ENCODE measurements at regions not wholly inside any gene's neighbourhood (a gene's known extent, or its start where the extent isn't known, plus 50 kb on each side); places are given as distances from the start of the nearest gene placed in this dataset.

- intact Hi-C loops (cut with DNase I) = no loop called here
- Histone ChIP-seq H3K36me3 (no peaks in the 10 kb centered on the region), H3K27ac (no peak overlapping the region), H3K9me3 (no peaks in the 10 kb centered on the region), H3K4me1 (replicated peaks) (no peaks in the 10 kb centered on the region), H3K4me3 (no peak overlapping the region), H3K27me3 (replicated peaks; ENCODE audit: insufficient read depth) (no peaks in the 10 kb centered on the region)
- DNase-seq (ENCODE audit: low spot score) = no peak
- WGBS = 78% methylated on average over 4 of the region's 4 CpGs
- TF ChIP-seq, protein P1, sequence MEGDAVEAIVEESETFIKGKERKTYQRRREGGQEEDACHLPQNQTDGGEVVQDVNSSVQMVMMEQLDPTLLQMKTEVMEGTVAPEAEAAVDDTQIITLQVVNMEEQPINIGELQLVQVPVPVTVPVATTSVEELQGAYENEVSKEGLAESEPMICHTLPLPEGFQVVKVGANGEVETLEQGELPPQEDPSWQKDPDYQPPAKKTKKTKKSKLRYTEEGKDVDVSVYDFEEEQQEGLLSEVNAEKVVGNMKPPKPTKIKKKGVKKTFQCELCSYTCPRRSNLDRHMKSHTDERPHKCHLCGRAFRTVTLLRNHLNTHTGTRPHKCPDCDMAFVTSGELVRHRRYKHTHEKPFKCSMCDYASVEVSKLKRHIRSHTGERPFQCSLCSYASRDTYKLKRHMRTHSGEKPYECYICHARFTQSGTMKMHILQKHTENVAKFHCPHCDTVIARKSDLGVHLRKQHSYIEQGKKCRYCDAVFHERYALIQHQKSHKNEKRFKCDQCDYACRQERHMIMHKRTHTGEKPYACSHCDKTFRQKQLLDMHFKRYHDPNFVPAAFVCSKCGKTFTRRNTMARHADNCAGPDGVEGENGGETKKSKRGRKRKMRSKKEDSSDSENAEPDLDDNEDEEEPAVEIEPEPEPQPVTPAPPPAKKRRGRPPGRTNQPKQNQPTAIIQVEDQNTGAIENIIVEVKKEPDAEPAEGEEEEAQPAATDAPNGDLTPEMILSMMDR (IDR thresholded peaks at IDR 0.05) = no peak
- TF ChIP-seq POLR2A (IDR thresholded peaks at IDR 0.05) = no peak
- no peak for TF ChIP-seq POLR2AphosphoS5 (IDR thresholded peaks at IDR 0.05)
These were observed 143.2 kb downstream of the HHIPL2 start for GRCh38 chr1:222404710-222405109.

GRCh38 chr1:222399197-222399596 lies 148.7 kb downstream of the HHIPL2 start:
- Histone ChIP-seq H3K9me3 (no peaks in the 10 kb centered on the region), H3K27ac (no peak overlapping the region)

GRCh38 chr1:222394224-222394623 lies 153.7 kb downstream of the HHIPL2 start:
- WGBS = 61% methylated on average over 1 of the region's 1 CpG
- H3K27ac ChIP-seq = no peak overlapping the region
- H3K4me3 ChIP-seq = no peak overlapping the region
- intact Hi-C loops (cut with DNase I) = no loop called here
- TF ChIP-seq, protein P1 (IDR thresholded peaks at IDR 0.05) = no peak
- TF ChIP-seq POLR2A (IDR thresholded peaks at IDR 0.05) = no peak
- no peak for TF ChIP-seq POLR2AphosphoS5 (IDR thresholded peaks at IDR 0.05)
- H3K9me3 ChIP-seq = no peaks in the 10 kb centered on the region
- no peak for DNase-seq (ENCODE audit: low spot score)
- H3K27me3 ChIP-seq (replicated peaks; ENCODE audit: insufficient read depth) = no peaks in the 10 kb centered on the region
- no peaks in the 10 kb centered on the region for H3K4me1 ChIP-seq (replicated peaks)
- H3K36me3 ChIP-seq = no peaks in the 10 kb centered on the region

More at GRCh38 chr1:222399197-222399596, 148.7 kb downstream of the HHIPL2 start:
- TF ChIP-seq, protein P1 (IDR thresholded peaks at IDR 0.05) = no peak
- TF ChIP-seq POLR2A (IDR thresholded peaks at IDR 0.05) (no peak), POLR2AphosphoS5 (IDR thresholded peaks at IDR 0.05) (no peak)
- Histone ChIP-seq H3K27me3 (replicated peaks; ENCODE audit: insufficient read depth) (no peaks in the 10 kb centered on the region), H3K4me3 (no peak overlapping the region), H3K36me3 (no peaks in the 10 kb centered on the region), H3K4me1 (replicated peaks) (no peaks in the 10 kb centered on the region)
- DNase-seq (ENCODE audit: low spot score) = no peak
- intact Hi-C loops (cut with DNase I) = no loop called here

- intact Hi-C loops (cut with DNase I) = no loop called here
- DNase-seq (ENCODE audit: low spot score) = no peak
- no peak for TF ChIP-seq POLR2AphosphoS5 (IDR thresholded peaks at IDR 0.05)
- TF ChIP-seq POLR2A (IDR thresholded peaks at IDR 0.05) = no peak
- TF ChIP-seq, protein P1 (IDR thresholded peaks at IDR 0.05) = no peak
- Histone ChIP-seq H3K4me3 (no peak overlapping the region), H3K27ac (no peak overlapping the region), H3K27me3 (replicated peaks; ENCODE audit: insufficient read depth) (no peaks in the 10 kb centered on the region), H3K36me3 (no peaks in the 10 kb centered on the region), H3K4me1 (replicated peaks) (no peaks in the 10 kb centered on the region), H3K9me3 (no peaks in the 10 kb centered on the region)
- 84% methylated on average over 3 of the region's 3 CpGs for WGBS
These were observed 155.3 kb downstream of the HHIPL2 start for GRCh38 chr1:222392556-222392955.

- WGBS = 70% methylated on average over 2 of the region's 2 CpGs
- DNase-seq (ENCODE audit: low spot score) = no peak
- no peaks in the 10 kb centered on the region for H3K9me3 ChIP-seq
- H3K36me3 ChIP-seq = no peaks in the 10 kb centered on the region
- no peak overlapping the region for H3K27ac ChIP-seq
- TF ChIP-seq POLR2A (IDR thresholded peaks at IDR 0.05) (no peak), POLR2AphosphoS5 (IDR thresholded peaks at IDR 0.05) (no peak)
- TF ChIP-seq, protein P1 (IDR thresholded peaks at IDR 0.05) = no peak
- no peaks in the 10 kb centered on the region for H3K27me3 ChIP-seq (replicated peaks; ENCODE audit: insufficient read depth)
- H3K4me1 ChIP-seq (replicated peaks) = no peaks in the 10 kb centered on the region
- intact Hi-C loops (cut with DNase I) = no loop called here
- no peak overlapping the region for H3K4me3 ChIP-seq
These were observed 157.7 kb downstream of the HHIPL2 start for GRCh38 chr1:222390181-222390580.

Measured in prostate gland (tissue), 2 donors.